GM12878 (cell line): ENCODE measurements at regions not wholly inside any gene's neighbourhood (a gene's known extent, or its start where the extent isn't known, plus 50 kb on each side); places are given as distances from the start of the nearest gene placed in this dataset.

Experiments used
- ATF3 ChIP-seq: IDR thresholded peaks from 2 replicates; pipeline ENCODE4 v1.6.1; 2011; ENCODE audit warnings: low read depth, mild to moderate bottlenecking, low read length, moderate library complexity, borderline replicate concordance; ENCODE audit errors: extremely low read depth
- ATF7 ChIP-seq: fragments of 450-650 bp; IDR thresholded peaks from 2 replicates; pipeline ENCODE4 v1.6.1; 2016; ENCODE audit warnings: low read depth, mild to moderate bottlenecking
- BCL11A ChIP-seq: IDR thresholded peaks from 2 replicates; pipeline ENCODE4 v1.6.1; 2011; ENCODE audit warnings: low read depth, low read length
- BCL3 ChIP-seq: IDR thresholded peaks from 2 replicates; pipeline ENCODE4 v1.6.1; 2011; ENCODE audit warnings: borderline replicate concordance, low read depth, mild to moderate bottlenecking, moderate library complexity, low read length; ENCODE audit not compliant: insufficient read depth, poor library complexity, severe bottlenecking
- BMI1 ChIP-seq: fragments of 450-650 bp; IDR thresholded peaks from 2 replicates; pipeline ENCODE4 v1.6.1; 2016; ENCODE audit warnings: mild to moderate bottlenecking, moderate library complexity, borderline replicate concordance
- CBFB ChIP-seq: IDR thresholded peaks from 2 replicates; pipeline ENCODE4 v1.6.1; 2016; ENCODE audit warnings: antibody characterized with exemption, low read depth
- CREM ChIP-seq: IDR thresholded peaks from 2 replicates; pipeline ENCODE4 v1.6.1; 2014; ENCODE audit warnings: antibody characterized with exemption, low read depth
- E2F8 ChIP-seq: fragments of 450-650 bp; IDR thresholded peaks from 2 replicates; pipeline ENCODE4 v1.6.1; 2018; ENCODE audit warnings: mild to moderate bottlenecking, low read depth, moderate library complexity; ENCODE audit not compliant: partially characterized antibody
- EGR1 ChIP-seq, 2 experiments: IDR thresholded peaks; 1 replicate in 1 of 2; 2 replicates in 1 of 2; pipeline ENCODE4 v1.6.1; 2011 to 2012; ENCODE audit warnings: low read depth in 2 of 2, low read length in 2 of 2, borderline replicate concordance in 1 of 2, mild to moderate bottlenecking in 1 of 2, moderate library complexity in 1 of 2
- ELK1 ChIP-seq: IDR thresholded peaks from 2 replicates; pipeline ENCODE4 v1.6.1; 2012; ENCODE audit warnings: low read depth, low read length, improper control_type of control experiment
- FOS ChIP-seq: IDR thresholded peaks from 3 replicates; pipeline ENCODE4 v1.6.1; 2011; ENCODE audit warnings: borderline replicate concordance; ENCODE audit not compliant: insufficient read length; ENCODE audit errors: extremely low read depth
- IKZF2 ChIP-seq, 2 experiments: fragments of 450-650 bp; IDR thresholded peaks; 2 replicates each; pipeline ENCODE4 v1.6.1; 2017; ENCODE audit warnings: mild to moderate bottlenecking in 2 of 2, moderate library complexity in 2 of 2
- NFIC ChIP-seq: IDR thresholded peaks from 2 replicates; pipeline ENCODE4 v1.6.1; 2012; ENCODE audit warnings: low read depth, mild to moderate bottlenecking, inconsistent platforms, low read length, moderate library complexity
- NKRF ChIP-seq: fragments of 450-650 bp; conservative IDR thresholded peaks from 2 replicates; pipeline ENCODE4 v1.6.1; 2017; ENCODE audit warnings: mild to moderate bottlenecking, moderate library complexity
- POLR2AphosphoS5 ChIP-seq: IDR thresholded peaks from 2 replicates; pipeline ENCODE4 v1.6.1; 2011; ENCODE audit warnings: mild to moderate bottlenecking, low read length, inconsistent platforms
- RUNX3 ChIP-seq: IDR thresholded peaks from 2 replicates; pipeline ENCODE4 v1.6.1; 2012; ENCODE audit warnings: low read length, inconsistent platforms
- SMARCA5 ChIP-seq: fragments of 450-650 bp; IDR thresholded peaks from 2 replicates; pipeline ENCODE4 v1.6.1; 2017; ENCODE audit warnings: mild to moderate bottlenecking
- SP1 ChIP-seq: IDR thresholded peaks from one replicate; pipeline ENCODE4 v1.6.1; 2011; ENCODE audit warnings: low read depth, low read length
- SREBF1 ChIP-seq: IDR thresholded peaks from 2 replicates; pipeline ENCODE4 v1.6.1; 2012; ENCODE audit warnings: mild to moderate bottlenecking, low read length
- SUPT20H ChIP-seq: IDR thresholded peaks from 2 replicates; pipeline ENCODE4 v1.6.1; 2011; ENCODE audit warnings: low read depth, mild to moderate bottlenecking, low read length, moderate library complexity, borderline replicate concordance; ENCODE audit not compliant: control insufficient read depth
- TARDBP ChIP-seq: IDR thresholded peaks from 2 replicates; pipeline ENCODE4 v1.6.1; 2016; ENCODE audit warnings: borderline replicate concordance
- TCF12 ChIP-seq: IDR thresholded peaks from 2 replicates; pipeline ENCODE4 v1.6.1; 2011; ENCODE audit warnings: low read depth, mild to moderate bottlenecking, low read length
- USF2 ChIP-seq: IDR thresholded peaks from 2 replicates; pipeline ENCODE4 v1.6.1; 2011; ENCODE audit warnings: low read depth, low read length, improper control_type of control experiment, borderline replicate concordance

- TF ChIP-seq USF2: no peak
- no peak for TF ChIP-seq FOS
- no peak for TF ChIP-seq POLR2AphosphoS5
- TF ChIP-seq ATF3: no peak
- TF ChIP-seq SMARCA5: no peak
- no peak for TF ChIP-seq TCF12
- TF ChIP-seq BCL3: no peak
- TF ChIP-seq IKZF2 (IDR thresholded peaks at IDR 0.05): peak; percentile 83 to 85
- TF ChIP-seq NKRF: no peak
- TF ChIP-seq ATF7: no peak
- no peak for TF ChIP-seq E2F8
- TF ChIP-seq BCL11A: peak; percentile 91
- no peak for TF ChIP-seq EGR1 (IDR thresholded peaks at IDR 0.05; ENCODE audit: borderline replicate concordance in 1 of 2, low read depth in 2 of 2, low read length in 2 of 2)
- TF ChIP-seq CBFB: no peak
- peak; percentile 87 for TF ChIP-seq NFIC
- peak; percentile 15; the same call in 1 of the 2 replicates for TF ChIP-seq BMI1
- no peak for TF ChIP-seq CREM
- TF ChIP-seq TARDBP: no peak
- TF ChIP-seq SUPT20H: no peak
- no peak for TF ChIP-seq SP1
- TF ChIP-seq RUNX3: peak; percentile 86
- TF ChIP-seq SREBF1: no peak
- TF ChIP-seq ELK1: no peak
Measured at GRCh38 chr14:65332141-65332871, 80.2 kb upstream of the FUT8 start (continued).
